ENCODE measurements at regions not wholly inside any gene's neighbourhood (a gene's known extent, or its start where the extent isn't known, plus 50 kb on each side); places are given as distances from the start of the nearest gene placed in this dataset.

DNA sequence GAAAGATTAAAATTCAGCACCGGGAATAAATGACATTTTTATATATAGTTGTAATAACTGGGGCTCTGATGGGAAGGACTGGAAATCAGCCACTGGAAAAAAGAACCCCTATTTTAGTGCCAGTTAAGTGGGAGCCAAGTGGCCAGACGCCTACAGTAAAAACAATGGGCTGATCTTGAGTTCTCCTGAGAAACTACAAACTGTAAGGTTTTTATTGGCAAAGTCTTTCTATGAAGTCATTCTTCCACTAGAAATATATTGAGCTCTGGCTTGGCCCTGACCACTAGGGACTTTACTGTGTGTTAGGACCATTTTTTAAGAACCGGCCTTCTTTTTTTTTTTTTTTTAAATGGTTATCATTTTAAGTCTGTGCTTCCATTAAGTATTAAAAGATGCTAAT lies 79.6 kb downstream of the ZNF22 start:
- H3K9me3 ChIP-seq, result peaks cover 0 to 5% of the 10 kb centered on the region in 2 donors
- no peaks in the 10 kb centered on the region for H3K36me3 ChIP-seq
- H3K4me1 ChIP-seq, result no peaks in the 10 kb centered on the region
- DNase-seq (ENCODE audit: low spot score), result no peak
- TF ChIP-seq, protein P1, sequence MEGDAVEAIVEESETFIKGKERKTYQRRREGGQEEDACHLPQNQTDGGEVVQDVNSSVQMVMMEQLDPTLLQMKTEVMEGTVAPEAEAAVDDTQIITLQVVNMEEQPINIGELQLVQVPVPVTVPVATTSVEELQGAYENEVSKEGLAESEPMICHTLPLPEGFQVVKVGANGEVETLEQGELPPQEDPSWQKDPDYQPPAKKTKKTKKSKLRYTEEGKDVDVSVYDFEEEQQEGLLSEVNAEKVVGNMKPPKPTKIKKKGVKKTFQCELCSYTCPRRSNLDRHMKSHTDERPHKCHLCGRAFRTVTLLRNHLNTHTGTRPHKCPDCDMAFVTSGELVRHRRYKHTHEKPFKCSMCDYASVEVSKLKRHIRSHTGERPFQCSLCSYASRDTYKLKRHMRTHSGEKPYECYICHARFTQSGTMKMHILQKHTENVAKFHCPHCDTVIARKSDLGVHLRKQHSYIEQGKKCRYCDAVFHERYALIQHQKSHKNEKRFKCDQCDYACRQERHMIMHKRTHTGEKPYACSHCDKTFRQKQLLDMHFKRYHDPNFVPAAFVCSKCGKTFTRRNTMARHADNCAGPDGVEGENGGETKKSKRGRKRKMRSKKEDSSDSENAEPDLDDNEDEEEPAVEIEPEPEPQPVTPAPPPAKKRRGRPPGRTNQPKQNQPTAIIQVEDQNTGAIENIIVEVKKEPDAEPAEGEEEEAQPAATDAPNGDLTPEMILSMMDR (IDR thresholded peaks at IDR 0.05), result no peak
- no peak overlapping the region for H3K27ac ChIP-seq
- no peak overlapping the region for H3K4me3 ChIP-seq
- no peaks in the 10 kb centered on the region for H3K27me3 ChIP-seq

DNA sequence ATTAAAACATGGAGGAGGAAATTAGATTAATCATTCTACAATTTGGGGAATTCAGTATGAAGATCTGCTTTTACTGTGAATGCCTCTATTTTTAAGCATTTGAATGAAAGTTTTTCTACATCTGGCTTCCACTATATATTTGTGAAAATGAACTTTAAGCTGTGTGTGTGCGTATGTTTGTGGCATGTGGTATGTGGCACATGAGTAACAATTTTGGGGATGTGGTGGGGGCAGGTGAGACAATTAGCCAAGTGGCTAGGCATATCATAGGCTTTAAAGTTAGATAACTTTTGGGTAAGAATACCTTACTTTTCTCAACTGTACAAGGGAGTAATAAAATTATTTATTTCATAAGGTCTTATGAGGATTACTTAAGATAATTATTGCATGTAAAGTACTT lies 81.5 kb downstream of the ZNF22 start:
- H3K4me1 ChIP-seq, result no peaks in the 10 kb centered on the region
- no peak for DNase-seq (ENCODE audit: low spot score)
- no peaks in the 10 kb centered on the region for H3K27me3 ChIP-seq
- TF ChIP-seq, protein P1 (IDR thresholded peaks at IDR 0.05), result no peak
- no peak overlapping the region for H3K27ac ChIP-seq
- peaks cover 0 to 21% of the 10 kb centered on the region in 2 donors for H3K9me3 ChIP-seq
- no peaks in the 10 kb centered on the region for H3K36me3 ChIP-seq
- no peak overlapping the region for H3K4me3 ChIP-seq

DNA sequence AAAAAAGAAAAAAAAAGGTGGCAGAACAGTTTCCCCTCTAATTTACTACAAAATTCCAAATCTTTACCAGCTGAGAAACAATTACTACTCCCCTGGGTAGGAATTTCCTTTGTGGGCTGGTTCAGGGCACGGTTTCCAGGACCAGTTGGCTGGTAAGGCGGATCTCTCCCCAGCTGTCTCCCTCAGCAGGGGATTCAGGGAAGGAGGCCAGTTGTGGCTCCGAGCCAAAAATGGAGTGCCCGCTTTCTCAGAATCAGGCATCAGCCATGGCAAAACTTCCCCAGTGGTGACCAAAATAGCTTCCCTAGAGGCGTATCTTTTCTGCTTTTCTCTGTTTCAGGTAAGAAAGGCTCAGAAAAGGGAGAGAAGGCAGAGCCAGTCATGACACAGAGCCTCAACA lies 91.2 kb downstream of the ZNF22 start:
- no peak overlapping the region for H3K27ac ChIP-seq
- no peaks in the 10 kb centered on the region for H3K4me1 ChIP-seq
- no peaks in the 10 kb centered on the region for H3K36me3 ChIP-seq
- no peaks in the 10 kb centered on the region for H3K9me3 ChIP-seq
- no peaks in the 10 kb centered on the region for H3K27me3 ChIP-seq
- no peak overlapping the region for H3K4me3 ChIP-seq
- TF ChIP-seq, protein P1 (IDR thresholded peaks at IDR 0.05), result no peak
- no peak for DNase-seq (ENCODE audit: low spot score)

DNA sequence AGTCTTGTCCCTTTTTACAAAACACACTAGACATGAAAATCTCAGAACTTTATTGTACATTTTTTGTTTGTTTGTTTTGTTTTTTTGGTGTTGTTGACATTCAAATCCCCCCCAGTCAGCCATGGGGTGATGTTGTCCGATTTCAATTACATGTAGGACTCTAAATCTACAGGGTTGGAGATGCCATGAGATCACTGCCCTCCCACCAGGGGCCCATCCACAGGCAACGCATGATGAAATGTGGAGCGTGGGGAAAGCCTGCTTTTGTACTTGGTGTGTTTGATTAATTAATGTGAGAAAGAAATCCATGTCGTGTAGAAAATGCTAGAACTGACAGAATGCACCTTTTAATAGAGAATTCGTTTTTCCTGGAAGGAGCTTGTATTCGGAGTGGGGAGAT lies 93.2 kb downstream of the ZNF22 start:
- no peak overlapping the region for H3K27ac ChIP-seq
- no peaks in the 10 kb centered on the region for H3K4me1 ChIP-seq
- no peaks in the 10 kb centered on the region for H3K36me3 ChIP-seq
- no peak for DNase-seq (ENCODE audit: low spot score)
- TF ChIP-seq, protein P1 (IDR thresholded peaks at IDR 0.05), result no peak
- H3K4me3 ChIP-seq, result no peak overlapping the region
- H3K9me3 ChIP-seq, result no peaks in the 10 kb centered on the region
- H3K27me3 ChIP-seq, result no peaks in the 10 kb centered on the region

DNA sequence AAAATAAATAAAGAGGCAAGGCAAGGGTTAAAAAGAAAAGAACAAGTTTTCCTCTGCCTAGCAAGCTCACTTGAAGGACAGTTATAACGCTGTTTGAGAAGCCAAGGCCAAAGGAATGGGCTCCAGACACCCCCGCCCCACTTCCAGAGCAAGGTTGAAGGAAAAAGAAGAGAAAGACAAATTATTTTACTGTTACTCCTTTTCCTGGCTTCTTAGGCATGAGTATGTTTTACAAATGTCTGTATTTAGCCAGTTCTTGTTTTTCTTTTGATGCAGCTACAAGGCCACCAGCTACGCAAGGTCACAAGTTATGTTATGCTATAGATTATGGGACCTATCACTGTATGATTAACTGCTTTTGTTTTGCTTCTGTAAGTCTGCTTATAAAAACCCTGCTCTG lies 94.6 kb downstream of the ZNF22 start:
- Histone ChIP-seq H3K4me3 (no peak overlapping the region), H3K27me3 (no peaks in the 10 kb centered on the region), H3K4me1 (no peaks in the 10 kb centered on the region), H3K36me3 (no peaks in the 10 kb centered on the region), H3K9me3 (no peaks in the 10 kb centered on the region), H3K27ac (no peak overlapping the region)
- TF ChIP-seq, protein P1 (IDR thresholded peaks at IDR 0.05), result no peak
- DNase-seq (ENCODE audit: low spot score), result no peak

DNA sequence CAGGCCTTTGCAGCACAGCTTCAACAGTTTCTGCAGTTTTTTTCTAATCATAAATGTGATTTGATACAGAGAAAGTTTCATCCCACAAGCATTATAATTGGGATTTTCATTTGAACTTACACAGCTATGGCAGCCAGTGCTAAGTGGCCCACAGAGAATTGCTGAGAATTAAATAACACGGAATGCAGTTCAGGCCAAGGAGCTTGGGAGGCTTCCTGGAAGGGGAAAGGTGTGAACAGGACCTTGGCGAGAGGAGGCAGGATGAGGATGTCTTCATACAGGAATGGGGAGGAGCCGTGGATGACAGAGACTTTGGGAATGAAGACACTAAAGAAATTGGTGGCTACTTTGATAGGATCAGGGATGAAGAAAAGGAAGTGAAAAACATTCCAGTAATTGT lies 95.3 kb downstream of the ZNF22 start:
- Histone ChIP-seq H3K4me1 (no peaks in the 10 kb centered on the region), H3K4me3 (no peak overlapping the region), H3K27me3 (no peaks in the 10 kb centered on the region), H3K27ac (no peak overlapping the region), H3K36me3 (no peaks in the 10 kb centered on the region), H3K9me3 (no peaks in the 10 kb centered on the region)
- no peak for DNase-seq (ENCODE audit: low spot score)
- TF ChIP-seq, protein P1 (IDR thresholded peaks at IDR 0.05), result no peak

Measured in right atrium auricular region (tissue), 2 donors.